Activated naive CD4-positive, alpha-beta T cell treated with anti-CD3 and anti-CD28 coated beads for 36 hours (primary cell): ENCODE measurements at regions not wholly inside any gene's neighbourhood (a gene's known extent, or its start where the extent isn't known, plus 50 kb on each side); places are given as distances from the start of the nearest gene placed in this dataset.

ENCODE experiments used
- CTCF ChIA-PET: fragments of 350-600 bp; sonication (Branson Sonifier 250); formaldehyde crosslinking; loops from one replicate; lab custom pipeline; 2021; ENCODE audit warnings: antibody characterized with exemption; lab: Charles Lee
- DNase-seq: peaks from one replicate; pipeline ENCODE4 v3.0.0-alpha.2; 2020
- H3K27ac Mint-ChIP-seq: one replicate; pipeline ENCODE4 v1.8.0; 2021; ENCODE audit warnings: mild to moderate bottlenecking, mixed read lengths
- H3K27me3 Mint-ChIP-seq: one replicate; pipeline ENCODE4 v1.8.0; 2021; ENCODE audit warnings: low read depth, mixed read lengths
- H3K36me3 Mint-ChIP-seq: one replicate; pipeline ENCODE4 v1.8.0; 2021; ENCODE audit warnings: low read depth, mixed read lengths
- H3K4me1 Mint-ChIP-seq: one replicate; pipeline ENCODE4 v1.8.0; 2021; ENCODE audit warnings: low read depth, mixed read lengths
- H3K4me3 Mint-ChIP-seq: one replicate; pipeline ENCODE4 v1.8.0; 2021; ENCODE audit warnings: mild to moderate bottlenecking, moderate library complexity, mixed read lengths
- H3K9me3 Mint-ChIP-seq: one replicate; pipeline ENCODE4 v1.8.0; 2021; ENCODE audit warnings: mixed read lengths
- intact Hi-C: fragments of 100-400 bp; cut with micrococcal nuclease; formaldehyde crosslinking; loops from one replicate; pipeline ENCODE4 v1.15.1; 2023

DNA sequence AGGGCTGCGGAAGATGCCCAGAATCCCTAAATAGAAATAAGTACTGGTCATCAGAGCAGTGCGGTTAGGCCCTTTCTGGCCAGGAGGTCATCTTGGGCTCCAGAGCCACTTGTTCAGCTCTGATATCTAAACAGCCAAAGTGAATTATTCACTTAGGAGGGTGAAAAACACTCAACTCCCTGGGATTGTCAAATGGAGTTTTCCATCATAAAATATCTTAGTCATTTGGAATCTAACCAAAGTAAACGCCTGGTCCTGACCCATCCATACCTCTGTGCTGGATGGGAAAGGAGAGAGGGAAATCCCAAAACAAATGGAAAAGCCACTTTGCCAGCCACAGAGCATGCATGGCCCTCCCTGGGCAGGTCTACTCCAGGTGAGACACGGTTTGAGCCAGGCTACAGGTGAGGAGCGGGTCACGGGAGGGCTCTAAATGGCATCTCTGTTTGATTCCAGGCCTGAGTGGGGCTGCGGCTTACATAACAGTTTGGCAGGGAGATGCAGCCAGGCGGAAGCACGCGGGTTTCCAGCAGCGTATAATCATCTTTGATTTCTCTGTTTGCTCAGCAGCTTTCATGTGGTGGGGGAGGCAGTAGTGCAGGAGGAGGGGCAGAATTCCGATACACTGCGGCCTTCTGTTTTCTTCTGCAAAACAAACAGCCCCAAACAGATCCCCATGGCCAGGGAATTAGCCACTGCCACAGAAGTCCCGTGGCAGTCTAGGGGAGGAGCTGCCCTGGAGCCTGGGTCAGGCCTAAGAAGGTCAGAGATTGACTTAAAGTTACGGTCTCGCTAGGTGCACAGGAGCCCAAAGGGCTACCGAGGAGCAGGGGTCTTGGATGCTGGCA is 59.1 kb upstream of the ZNF648 start:
- intact Hi-C loops, result no loop called here
- CTCF ChIA-PET, result no interaction called here
- H3K9me3 Mint-ChIP-seq, result no peaks in the 10 kb centered on the region
- no peaks in the 10 kb centered on the region for H3K27me3 Mint-ChIP-seq
- H3K27ac Mint-ChIP-seq, result no peak overlapping the region
- H3K4me1 Mint-ChIP-seq, result no peaks in the 10 kb centered on the region
- H3K4me3 Mint-ChIP-seq, result no peak overlapping the region
- no peak for DNase-seq
- H3K36me3 Mint-ChIP-seq, result no peaks in the 10 kb centered on the region

DNA sequence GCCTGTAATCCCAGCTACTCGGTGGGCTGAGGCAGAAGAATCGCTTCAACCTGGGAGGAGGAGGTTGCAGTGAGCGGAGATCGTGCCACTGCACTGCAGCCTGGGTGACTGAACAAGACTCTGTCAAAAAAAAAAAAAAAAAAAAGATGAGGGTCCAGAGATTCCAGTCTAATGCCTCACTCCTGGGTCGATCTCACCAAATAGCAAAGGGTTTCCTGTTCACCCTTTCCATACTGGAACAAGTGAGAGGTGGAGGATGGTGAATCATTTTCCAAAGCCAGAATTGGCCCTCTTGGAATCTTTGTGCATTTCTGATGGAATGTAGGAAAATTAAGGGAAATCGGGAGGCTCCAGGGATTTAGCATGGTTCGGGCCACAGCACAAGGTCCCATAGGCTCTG is 58.1 kb upstream of the ZNF648 start:
- H3K4me3 Mint-ChIP-seq, result no peak overlapping the region
- no peaks in the 10 kb centered on the region for H3K4me1 Mint-ChIP-seq
- no peaks in the 10 kb centered on the region for H3K9me3 Mint-ChIP-seq
- no peak overlapping the region for H3K27ac Mint-ChIP-seq
- CTCF ChIA-PET, result no interaction called here
- intact Hi-C loops, result no loop called here
- H3K27me3 Mint-ChIP-seq, result no peaks in the 10 kb centered on the region
- no peaks in the 10 kb centered on the region for H3K36me3 Mint-ChIP-seq
- no peak for DNase-seq

DNA sequence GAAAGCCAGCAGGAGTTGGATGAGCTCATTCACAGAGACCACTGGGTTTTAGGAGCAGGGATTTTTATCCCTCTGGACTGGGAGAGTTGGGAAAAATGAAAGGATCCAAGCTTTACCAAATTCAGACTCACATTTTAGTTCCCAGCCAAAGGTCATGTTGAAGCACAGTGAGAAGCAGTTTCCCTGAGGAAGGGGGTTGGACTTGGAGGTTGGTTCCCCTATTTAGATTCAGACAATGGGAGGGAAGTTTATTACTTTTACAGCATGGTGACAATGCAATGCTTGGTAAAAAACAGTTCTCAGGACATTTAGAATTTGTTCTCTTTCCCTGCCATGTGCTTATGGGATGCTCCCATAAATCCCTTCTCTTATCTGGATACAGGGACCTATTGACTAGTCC is 57.3 kb upstream of the ZNF648 start:
- H3K27me3 Mint-ChIP-seq, result no peaks in the 10 kb centered on the region
- CTCF ChIA-PET, result interaction anchor here (1.2 kb wide), 1 partner anchor 24 kb away, joined by 4 read pairs; no protein-coding TSS in a partner anchor
- no peak overlapping the region for H3K27ac Mint-ChIP-seq
- H3K4me3 Mint-ChIP-seq, result no peak overlapping the region
- peaks cover 3% of the 10 kb centered on the region for H3K4me1 Mint-ChIP-seq
- no peaks in the 10 kb centered on the region for H3K36me3 Mint-ChIP-seq
- DNase-seq, result no peak
- intact Hi-C loops, result no loop called here
- H3K9me3 Mint-ChIP-seq, result no peaks in the 10 kb centered on the region

DNA sequence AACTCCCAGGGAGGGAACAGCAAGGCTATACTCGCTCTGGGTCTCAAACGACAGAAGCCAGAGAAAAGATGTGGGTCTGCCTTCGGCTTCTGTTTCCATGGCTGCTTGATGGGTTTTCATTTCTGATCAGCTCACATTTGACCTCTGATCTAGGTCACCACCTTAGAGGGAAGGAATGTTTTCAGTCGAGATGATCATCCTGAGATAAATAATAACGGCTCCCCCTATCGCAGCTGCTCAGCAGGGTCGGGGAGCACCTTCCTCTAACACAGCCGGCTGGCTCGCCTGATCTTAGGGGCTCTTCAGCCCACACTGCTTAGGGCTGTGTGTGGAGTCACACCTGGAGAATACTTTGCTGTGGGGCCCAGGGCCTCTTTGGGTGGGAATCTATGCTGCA is 53.1 kb upstream of the ZNF648 start:
- no peaks in the 10 kb centered on the region for H3K36me3 Mint-ChIP-seq
- H3K9me3 Mint-ChIP-seq, result no peaks in the 10 kb centered on the region
- no peak overlapping the region for H3K4me3 Mint-ChIP-seq
- intact Hi-C loops, result no loop called here
- DNase-seq, result no peak
- no peak overlapping the region for H3K27ac Mint-ChIP-seq
- H3K4me1 Mint-ChIP-seq, result peaks cover 3% of the 10 kb centered on the region
- peaks cover 4% of the 10 kb centered on the region for H3K27me3 Mint-ChIP-seq
- CTCF ChIA-PET, result no interaction called here

DNA sequence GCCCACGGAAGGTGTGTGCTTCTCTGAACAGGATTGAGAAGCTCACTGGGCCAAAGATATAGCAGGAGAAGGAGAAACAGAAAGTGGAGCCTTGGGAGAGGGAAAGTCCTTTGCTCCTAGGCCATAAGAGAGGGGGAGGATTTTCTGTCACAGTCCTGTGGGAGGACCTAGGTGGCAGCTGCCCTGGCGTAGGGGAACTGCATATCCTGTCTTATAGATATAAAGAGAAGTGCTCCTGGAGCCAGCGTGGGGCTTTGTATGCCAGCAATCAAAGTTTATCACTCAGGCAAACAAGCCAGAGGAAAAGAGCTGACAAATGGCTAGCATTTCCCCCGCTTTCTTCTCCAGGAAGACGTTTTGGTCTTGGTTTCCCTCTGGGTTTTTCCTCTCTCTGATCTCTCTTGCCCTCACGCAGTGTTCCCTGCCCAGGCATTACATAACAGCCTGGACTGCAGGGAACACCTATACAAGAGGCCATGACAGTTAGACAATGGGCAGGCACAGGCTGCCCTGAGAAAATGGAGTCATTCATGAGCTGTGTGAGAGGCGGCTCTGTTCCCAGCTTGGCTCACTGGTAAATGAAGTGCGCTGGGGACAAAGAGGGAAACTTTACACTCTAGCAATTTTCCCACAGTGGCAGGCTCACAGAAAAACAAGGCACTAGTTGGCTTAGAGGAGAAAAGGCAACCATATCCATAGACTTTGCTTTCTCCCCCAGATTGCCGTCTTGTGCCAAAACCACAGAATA is 52.5 kb upstream of the ZNF648 start:
- peaks cover 4% of the 10 kb centered on the region for H3K27me3 Mint-ChIP-seq
- peaks cover 3% of the 10 kb centered on the region for H3K4me1 Mint-ChIP-seq
- H3K36me3 Mint-ChIP-seq, result no peaks in the 10 kb centered on the region
- CTCF ChIA-PET, result interaction anchor here (0.6 kb wide), 1 partner anchor 18 kb away, joined by 6 read pairs; no protein-coding TSS in a partner anchor
- H3K27ac Mint-ChIP-seq, result no peak overlapping the region
- no peak overlapping the region for H3K4me3 Mint-ChIP-seq
- no peak for DNase-seq
- H3K9me3 Mint-ChIP-seq, result no peaks in the 10 kb centered on the region
- intact Hi-C loops, result no loop called here

DNA sequence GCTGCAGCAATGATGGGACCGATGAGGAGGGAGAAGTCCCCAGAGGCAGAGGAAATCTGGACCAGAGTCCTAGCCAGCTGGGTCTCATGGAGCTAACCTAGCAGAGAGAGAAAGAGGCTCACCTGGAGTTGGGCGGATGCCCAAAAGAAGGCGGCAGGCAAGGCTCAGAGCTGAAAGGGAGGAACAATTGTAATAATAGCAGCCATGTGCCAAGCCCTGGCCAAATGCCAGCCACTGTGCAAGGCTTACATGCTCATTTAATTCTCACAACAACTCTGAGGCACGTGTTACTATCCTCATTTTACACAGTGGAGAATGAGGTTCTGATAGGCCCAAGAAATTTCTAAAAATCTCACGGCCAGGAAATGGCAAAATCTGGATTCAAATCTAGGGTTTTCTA is 50.0 kb upstream of the ZNF648 start:
- no peak for DNase-seq
- Mint-ChIP-seq H3K9me3 (peaks cover 6% of the 10 kb centered on the region), H3K27me3 (peaks cover 4% of the 10 kb centered on the region), H3K36me3 (no peaks in the 10 kb centered on the region), H3K4me1 (peaks cover 3% of the 10 kb centered on the region), H3K27ac (no peak overlapping the region), H3K4me3 (no peak overlapping the region)
- intact Hi-C loops, result no loop called here
- CTCF ChIA-PET, result interaction anchor here (0.5 to 0.6 kb wide), 2 partner anchors 15 to 1583 kb away, joined by 3 read pairs; no protein-coding TSS in a partner anchor
